ENCODE measurements at regions not wholly inside any gene's neighbourhood (a gene's known extent, or its start where the extent isn't known, plus 50 kb on each side); places are given as distances from the start of the nearest gene placed in this dataset.

GRCh38 chr9:30193421-30193820, 2191.0 kb upstream of the ACO1 start:
- no peak for TF ChIP-seq POLR2A (IDR thresholded peaks at IDR 0.05; ENCODE audit: low read length)
- TF ChIP-seq GATA1 (IDR thresholded peaks at IDR 0.05; ENCODE audit: low read depth, low read length): no peak

All from erythroblast (primary cell).